LHCN-M2 (cell line): ENCODE measurements at regions not wholly inside any gene's neighbourhood (a gene's known extent, or its start where the extent isn't known, plus 50 kb on each side); places are given as distances from the start of the nearest gene placed in this dataset.

Source experiments
- DNase-seq: peaks from one replicate; pipeline ENCODE4 v3.0.0-alpha.2; 2012; ENCODE audit warnings: low read depth

GRCh38 chr11:37647767-37648166 lies 1049.7 kb upstream of the RAG2 start:
- DNase-seq = no peak

- no peak for DNase-seq
Measured at GRCh38 chr11:37643968-37644367, 1045.9 kb upstream of the RAG2 start.

- DNase-seq = no peak
Measured at GRCh38 chr11:37642296-37642695, 1044.3 kb upstream of the RAG2 start.

GRCh38 chr11:37632748-37633147 lies 1034.7 kb upstream of the RAG2 start:
- no peak for DNase-seq

GRCh38 chr11:37630866-37631265 lies 1032.8 kb upstream of the RAG2 start:
- DNase-seq = no peak

GRCh38 chr11:37623778-37624177 lies 1025.7 kb upstream of the RAG2 start:
- DNase-seq = no peak

- DNase-seq = no peak
Measured at GRCh38 chr11:37621662-37622061, 1023.6 kb upstream of the RAG2 start.

GRCh38 chr11:37616291-37616690 lies 1018.3 kb upstream of the RAG2 start:
- no peak for DNase-seq

GRCh38 chr11:37613031-37613430 lies 1015.0 kb upstream of the RAG2 start:
- no peak for DNase-seq

GRCh38 chr11:37612146-37612545 lies 1014.1 kb upstream of the RAG2 start:
- no peak for DNase-seq

GRCh38 chr11:37605229-37605628 lies 1007.2 kb upstream of the RAG2 start:
- DNase-seq = no peak

GRCh38 chr11:37598381-37598780 lies 1000.3 kb upstream of the RAG2 start:
- no peak for DNase-seq

- no peak for DNase-seq
Measured at GRCh38 chr11:37597776-37598175, 999.7 kb upstream of the RAG2 start.

- no peak for DNase-seq
Measured at GRCh38 chr11:37595845-37596244, 997.8 kb upstream of the RAG2 start.

- no peak for DNase-seq
Measured at GRCh38 chr11:37574361-37574760, 976.3 kb upstream of the RAG2 start.

- DNase-seq = no peak
Measured at GRCh38 chr11:37572491-37573171, 974.6 kb upstream of the RAG2 start.

- no peak for DNase-seq
Measured at GRCh38 chr11:37571246-37571645, 973.2 kb upstream of the RAG2 start.

- DNase-seq = no peak
Measured at GRCh38 chr11:37560991-37561390, 963.0 kb upstream of the RAG2 start.

GRCh38 chr11:37560346-37560745 lies 962.3 kb upstream of the RAG2 start:
- DNase-seq = no peak

- DNase-seq = peak; percentile 3
Measured at GRCh38 chr11:37558619-37559210, 960.7 kb upstream of the RAG2 start.

- peak; percentile 46 for DNase-seq
Measured at GRCh38 chr11:37557990-37558389, 960.0 kb upstream of the RAG2 start.

- no peak for DNase-seq
Measured at GRCh38 chr11:37552284-37552683, 954.2 kb upstream of the RAG2 start.

- no peak for DNase-seq
Measured at GRCh38 chr11:37544491-37544890, 946.5 kb upstream of the RAG2 start.

GRCh38 chr11:37533830-37534229 lies 935.8 kb upstream of the RAG2 start:
- no peak for DNase-seq
